ENCODE measurements at regions not wholly inside any gene's neighbourhood (a gene's known extent, or its start where the extent isn't known, plus 50 kb on each side); places are given as distances from the start of the nearest gene placed in this dataset.

GRCh38 chr6:168971549-168971948 is 282.1 kb downstream of the THBS2 start:
- H3K4me3 ChIP-seq: no peak overlapping the region
- no peaks in the 10 kb centered on the region for H3K9me3 ChIP-seq (ENCODE audit: low read depth, low read length)
- no peak overlapping the region for H3K27ac ChIP-seq
- no peaks in the 10 kb centered on the region for H3K36me3 ChIP-seq (ENCODE audit: insufficient read depth, low read length)
- TF ChIP-seq FOXP2 (optimal IDR thresholded peaks at IDR 0.05; ENCODE audit: control extremely low read depth, extremely low read length, insufficient read depth) (no peak), EZH2 (IDR thresholded peaks at IDR 0.05) (no peak), POLR2AphosphoS5 (IDR thresholded peaks at IDR 0.05; ENCODE audit: borderline replicate concordance, low read depth, low read length) (no peak)
- DNase-seq (ENCODE audit: low read depth, low spot score): no peak
- H3K9ac ChIP-seq (ENCODE audit: insufficient read length): no peak overlapping the region

GRCh38 chr6:168968801-168969200 is 284.8 kb downstream of the THBS2 start:
- H3K4me3 ChIP-seq: no peak overlapping the region; the same call in 1 of the 2 replicates
- no peak for DNase-seq (ENCODE audit: low read depth, low spot score)
- no peaks in the 10 kb centered on the region for H3K36me3 ChIP-seq (ENCODE audit: insufficient read depth, low read length)
- TF ChIP-seq POLR2AphosphoS5 (IDR thresholded peaks at IDR 0.05; ENCODE audit: borderline replicate concordance, low read depth, low read length): no peak
- TF ChIP-seq FOXP2 (optimal IDR thresholded peaks at IDR 0.05; ENCODE audit: control extremely low read depth, extremely low read length, insufficient read depth): no peak
- no peak for TF ChIP-seq EZH2 (IDR thresholded peaks at IDR 0.05)
- H3K27ac ChIP-seq: no peak overlapping the region
- H3K9ac ChIP-seq (ENCODE audit: insufficient read length): no peak overlapping the region
- H3K9me3 ChIP-seq (ENCODE audit: low read depth, low read length): no peaks in the 10 kb centered on the region

- TF ChIP-seq POLR2AphosphoS5 (IDR thresholded peaks at IDR 0.05; ENCODE audit: borderline replicate concordance, low read depth, low read length) (no peak), FOXP2 (optimal IDR thresholded peaks at IDR 0.05; ENCODE audit: control extremely low read depth, extremely low read length, insufficient read depth) (no peak), EZH2 (IDR thresholded peaks at IDR 0.05) (no peak)
- Histone ChIP-seq H3K4me3 (peak overlapping the region; percentile 50), H3K36me3 (ENCODE audit: insufficient read depth, low read length) (no peaks in the 10 kb centered on the region), H3K27ac (no peak overlapping the region; the same call in 1 of the 2 replicates), H3K9ac (ENCODE audit: insufficient read length) (no peak overlapping the region), H3K9me3 (ENCODE audit: low read depth, low read length) (no peaks in the 10 kb centered on the region)
- peak; percentile 76 for DNase-seq (ENCODE audit: low read depth, low spot score)
Observed at GRCh38 chr6:168968228-168968627, 285.4 kb downstream of the THBS2 start.

GRCh38 chr6:168967281-168967925 is 286.2 kb downstream of the THBS2 start:
- H3K9me3 ChIP-seq (ENCODE audit: low read depth, low read length): no peaks in the 10 kb centered on the region
- H3K9ac ChIP-seq (ENCODE audit: insufficient read length): no peak overlapping the region
- H3K36me3 ChIP-seq (ENCODE audit: insufficient read depth, low read length): no peaks in the 10 kb centered on the region
- no peak overlapping the region for H3K4me3 ChIP-seq
- no peak for DNase-seq (ENCODE audit: low read depth, low spot score)
- no peak overlapping the region for H3K27ac ChIP-seq
- no peak for TF ChIP-seq POLR2AphosphoS5 (IDR thresholded peaks at IDR 0.05; ENCODE audit: borderline replicate concordance, low read depth, low read length)
- TF ChIP-seq EZH2 (IDR thresholded peaks at IDR 0.05): no peak
- TF ChIP-seq FOXP2 (optimal IDR thresholded peaks at IDR 0.05; ENCODE audit: control extremely low read depth, extremely low read length, insufficient read depth): no peak

- Histone ChIP-seq H3K9ac (ENCODE audit: insufficient read length) (no peak overlapping the region), H3K4me3 (no peak overlapping the region), H3K36me3 (ENCODE audit: insufficient read depth, low read length) (no peaks in the 10 kb centered on the region), H3K27ac (no peak overlapping the region), H3K9me3 (ENCODE audit: low read depth, low read length) (no peaks in the 10 kb centered on the region)
- DNase-seq (ENCODE audit: low read depth, low spot score): no peak
- TF ChIP-seq POLR2AphosphoS5 (IDR thresholded peaks at IDR 0.05; ENCODE audit: borderline replicate concordance, low read depth, low read length) (no peak), EZH2 (IDR thresholded peaks at IDR 0.05) (no peak), FOXP2 (optimal IDR thresholded peaks at IDR 0.05; ENCODE audit: control extremely low read depth, extremely low read length, insufficient read depth) (no peak)
Observed at GRCh38 chr6:168964138-168964835, 289.4 kb downstream of the THBS2 start.

- no peaks in the 10 kb centered on the region for H3K36me3 ChIP-seq (ENCODE audit: insufficient read depth, low read length)
- H3K4me3 ChIP-seq: no peak overlapping the region
- TF ChIP-seq EZH2 (IDR thresholded peaks at IDR 0.05) (no peak), FOXP2 (optimal IDR thresholded peaks at IDR 0.05; ENCODE audit: control extremely low read depth, extremely low read length, insufficient read depth) (no peak), POLR2AphosphoS5 (IDR thresholded peaks at IDR 0.05; ENCODE audit: borderline replicate concordance, low read depth, low read length) (no peak)
- no peak overlapping the region for H3K27ac ChIP-seq
- H3K9ac ChIP-seq (ENCODE audit: insufficient read length): no peak overlapping the region
- no peaks in the 10 kb centered on the region for H3K9me3 ChIP-seq (ENCODE audit: low read depth, low read length)
- no peak for DNase-seq (ENCODE audit: low read depth, low spot score)
Observed at GRCh38 chr6:168962886-168963285, 290.8 kb downstream of the THBS2 start.

- TF ChIP-seq FOXP2 (optimal IDR thresholded peaks at IDR 0.05; ENCODE audit: control extremely low read depth, extremely low read length, insufficient read depth) (no peak), POLR2AphosphoS5 (IDR thresholded peaks at IDR 0.05; ENCODE audit: borderline replicate concordance, low read depth, low read length) (no peak), EZH2 (IDR thresholded peaks at IDR 0.05) (no peak)
- H3K36me3 ChIP-seq (ENCODE audit: insufficient read depth, low read length): no peaks in the 10 kb centered on the region
- no peak overlapping the region for H3K4me3 ChIP-seq
- H3K9me3 ChIP-seq (ENCODE audit: low read depth, low read length): no peaks in the 10 kb centered on the region
- H3K27ac ChIP-seq: no peak overlapping the region
- no peak overlapping the region for H3K9ac ChIP-seq (ENCODE audit: insufficient read length)
- no peak for DNase-seq (ENCODE audit: low read depth, low spot score)
Observed at GRCh38 chr6:168961264-168961656, 292.4 kb downstream of the THBS2 start.

- Histone ChIP-seq H3K9me3 (ENCODE audit: low read depth, low read length) (no peaks in the 10 kb centered on the region), H3K9ac (ENCODE audit: insufficient read length) (no peak overlapping the region), H3K4me3 (no peak overlapping the region), H3K36me3 (ENCODE audit: insufficient read depth, low read length) (no peaks in the 10 kb centered on the region), H3K27ac (no peak overlapping the region)
- DNase-seq (ENCODE audit: low read depth, low spot score): no peak
- TF ChIP-seq EZH2 (IDR thresholded peaks at IDR 0.05): no peak
- no peak for TF ChIP-seq POLR2AphosphoS5 (IDR thresholded peaks at IDR 0.05; ENCODE audit: borderline replicate concordance, low read depth, low read length)
- TF ChIP-seq FOXP2 (optimal IDR thresholded peaks at IDR 0.05; ENCODE audit: control extremely low read depth, extremely low read length, insufficient read depth): no peak
Observed at GRCh38 chr6:168960551-168961263, 292.9 kb downstream of the THBS2 start.
